AG04449 (cell line): ENCODE measurements at regions not wholly inside any gene's neighbourhood (a gene's known extent, or its start where the extent isn't known, plus 50 kb on each side); places are given as distances from the start of the nearest gene placed in this dataset.

ENCODE experiments used
- CTCF ChIA-PET: fragments of 350-600 bp; formaldehyde crosslinking; extraction: SDS; loops from one replicate; lab custom pipeline; 2021; ENCODE audit warnings: antibody characterized with exemption; lab: Yijun Ruan, JAX
- POLR2A ChIA-PET: fragments of 400-600, 350-600 bp; formaldehyde crosslinking; extraction: SDS; loops from one replicate; lab custom pipeline; 2020; ENCODE audit warnings: antibody characterized with exemption, inconsistent platforms; lab: Yijun Ruan, JAX
- DNase-seq: peaks from one replicate; pipeline ENCODE4 v3.0.0-alpha.2; 2010; ENCODE audit warnings: low read depth, low spot score
- H3K4me3 ChIP-seq: 2 replicates; pipeline ENCODE4 v1.5.1; 2011; ENCODE audit warnings: low read depth, mild to moderate bottlenecking, control low read depth, low read length
- CTCF ChIP-seq: IDR thresholded peaks from one replicate; pipeline ENCODE4 v1.5.1; 2011; ENCODE audit warnings: mild to moderate bottlenecking, moderate library complexity, low read length, control low read depth, inconsistent platforms; ENCODE audit not compliant: insufficient read depth; ENCODE audit errors: missing control alignments

GRCh38 chr1:181989261-181989920 is 72.1 kb downstream of the ZNF648 start:
- no peak for TF ChIP-seq CTCF
- DNase-seq: no peak
- ChIA-PET CTCF (no interaction called here), POLR2A (no interaction called here)
- H3K4me3 ChIP-seq: no peak overlapping the region

GRCh38 chr1:181987996-181988395 is 73.5 kb downstream of the ZNF648 start:
- POLR2A ChIA-PET: no interaction called here
- TF ChIP-seq CTCF: no peak
- CTCF ChIA-PET: no interaction called here
- DNase-seq: no peak
- no peak overlapping the region for H3K4me3 ChIP-seq

GRCh38 chr1:181987334-181987895 is 74.1 kb downstream of the ZNF648 start:
- ChIA-PET CTCF (no interaction called here), POLR2A (no interaction called here)
- DNase-seq: no peak
- no peak for TF ChIP-seq CTCF
- no peak overlapping the region for H3K4me3 ChIP-seq

- POLR2A ChIA-PET: no interaction called here
- CTCF ChIA-PET: no interaction called here
- no peak for DNase-seq
- TF ChIP-seq CTCF: no peak
- no peak overlapping the region for H3K4me3 ChIP-seq
These were observed 74.6 kb downstream of the ZNF648 start for GRCh38 chr1:181986907-181987305.

- no peak overlapping the region for H3K4me3 ChIP-seq
- TF ChIP-seq CTCF: no peak
- ChIA-PET CTCF (no interaction called here), POLR2A (no interaction called here)
- no peak for DNase-seq
These were observed 75.3 kb downstream of the ZNF648 start for GRCh38 chr1:181985936-181986906.

GRCh38 chr1:181985281-181985680 is 76.2 kb downstream of the ZNF648 start:
- CTCF ChIA-PET: no interaction called here
- H3K4me3 ChIP-seq: no peak overlapping the region
- TF ChIP-seq CTCF: no peak
- POLR2A ChIA-PET: no interaction called here
- no peak for DNase-seq
